Osteoblast (primary cell): ENCODE measurements at regions not wholly inside any gene's neighbourhood (a gene's known extent, or its start where the extent isn't known, plus 50 kb on each side); places are given as distances from the start of the nearest gene placed in this dataset.

Experiments
- DNase-seq: peaks from one replicate; pipeline ENCODE4 v3.0.0; 2011; ENCODE audit warnings: low spot score, mixed read lengths; ENCODE audit not compliant: insufficient read length; ENCODE audit errors: missing footprints
- H2AFZ ChIP-seq: 2 replicates; pipeline ENCODE4 v1.6.0; 2011; ENCODE audit warnings: mild to moderate bottlenecking, low read length
- H3K27ac ChIP-seq: 2 replicates; pipeline ENCODE4 v1.5.1; 2011; ENCODE audit warnings: mild to moderate bottlenecking, low read depth, low read length, moderate library complexity
- H3K27me3 ChIP-seq: 2 replicates; pipeline ENCODE4 v1.6.0; 2012; ENCODE audit warnings: mild to moderate bottlenecking, control low read depth, inconsistent platforms, low read length, moderate library complexity; ENCODE audit not compliant: insufficient read depth
- H3K36me3 ChIP-seq: 2 replicates; pipeline ENCODE4 v1.5.1; 2011; ENCODE audit warnings: mild to moderate bottlenecking, low read length, control low read depth, moderate library complexity; ENCODE audit not compliant: insufficient read depth
- H3K4me1 ChIP-seq: 2 replicates; pipeline ENCODE4 v1.5.1; 2011; ENCODE audit warnings: mild to moderate bottlenecking, low read length, control low read depth, moderate library complexity; ENCODE audit not compliant: insufficient read depth
- H3K4me2 ChIP-seq: 2 replicates; pipeline ENCODE4 v1.6.0; 2011; ENCODE audit warnings: mild to moderate bottlenecking, low read length; ENCODE audit not compliant: insufficient read depth
- H3K4me3 ChIP-seq: fragments of 200-600 bp; sonication (generic); 3 replicates; pipeline ENCODE4 v1.5.1; 2012; ENCODE audit warnings: mild to moderate bottlenecking, low read length, inconsistent platforms; ENCODE audit not compliant: insufficient read depth
- H3K79me2 ChIP-seq: 2 replicates; pipeline ENCODE4 v1.6.0; 2012; ENCODE audit warnings: mild to moderate bottlenecking, low read length, control low read depth, inconsistent platforms; ENCODE audit not compliant: insufficient read depth
- H3K9me3 ChIP-seq: 2 replicates; pipeline ENCODE4 v1.5.1; 2011; ENCODE audit warnings: low read depth, low read length, control low read depth
- H4K20me1 ChIP-seq: 2 replicates; pipeline ENCODE4 v1.6.0; 2012; ENCODE audit warnings: mild to moderate bottlenecking, low read length, control low read depth; ENCODE audit not compliant: insufficient read depth
- CTCF ChIP-seq: IDR thresholded peaks from 2 replicates; pipeline ENCODE4 v1.5.1; 2011; ENCODE audit warnings: mild to moderate bottlenecking, low read depth, low read length, moderate library complexity; ENCODE audit errors: extremely low read depth

GRCh38 chr2:240225131-240225530, 84.7 kb upstream of the OTOS start:
- DNase-seq: no peak
- TF ChIP-seq CTCF: no peak
- Histone ChIP-seq H3K27ac (no peak overlapping the region), H3K36me3 (no peaks in the 10 kb centered on the region), H3K4me2 (no peak overlapping the region), H3K79me2 (no peaks in the 10 kb centered on the region), H2AFZ (no peak overlapping the region), H4K20me1 (no peaks in the 10 kb centered on the region), H3K4me1 (peaks cover 13% of the 10 kb centered on the region), H3K27me3 (peaks cover 21% of the 10 kb centered on the region), H3K9me3 (peaks cover 4% of the 10 kb centered on the region), H3K4me3 (no peak overlapping the region)

GRCh38 chr2:240225660-240226475, 85.4 kb upstream of the OTOS start:
- peak; percentile 43 for DNase-seq
- Histone ChIP-seq H3K79me2 (no peaks in the 10 kb centered on the region), H3K27me3 (peaks cover 21% of the 10 kb centered on the region), H3K4me3 (no peak overlapping the region), H2AFZ (no peak overlapping the region), H4K20me1 (no peaks in the 10 kb centered on the region), H3K27ac (no peak overlapping the region), H3K4me2 (no peak overlapping the region), H3K4me1 (peaks cover 9% of the 10 kb centered on the region), H3K9me3 (peaks cover 4% of the 10 kb centered on the region), H3K36me3 (no peaks in the 10 kb centered on the region)
- peak; percentile 18 for TF ChIP-seq CTCF

GRCh38 chr2:240226672-240227537, 86.4 kb upstream of the OTOS start:
- Histone ChIP-seq H3K27me3 (peaks cover 18% of the 10 kb centered on the region), H3K4me3 (no peak overlapping the region), H2AFZ (no peak overlapping the region), H3K27ac (no peak overlapping the region), H3K9me3 (peaks cover 4% of the 10 kb centered on the region), H3K36me3 (no peaks in the 10 kb centered on the region), H4K20me1 (no peaks in the 10 kb centered on the region), H3K4me2 (no peak overlapping the region), H3K4me1 (peaks cover 9% of the 10 kb centered on the region), H3K79me2 (no peaks in the 10 kb centered on the region)
- no peak for TF ChIP-seq CTCF
- DNase-seq: no peak
